NCI-H2227 treated with DMSO at 0.1 percent for 48 hours (cell line): ENCODE measurements at regions not wholly inside any gene's neighbourhood (a gene's known extent, or its start where the extent isn't known, plus 50 kb on each side); places are given as distances from the start of the nearest gene placed in this dataset.

Experiments used
- DNase-seq: peaks from one replicate; lab custom pipeline; 2025; lab: John Stamatoyannopoulos, UW

GRCh38 chr16:79543219-79543618 is 57.3 kb downstream of the MAF start:
- no peak for DNase-seq

- no peak for DNase-seq
Measured at GRCh38 chr16:79542237-79542774, 58.2 kb downstream of the MAF start.

- DNase-seq: no peak
Measured at GRCh38 chr16:79540825-79541595, 59.5 kb downstream of the MAF start.

- DNase-seq: no peak
Measured at GRCh38 chr16:79537584-79537983, 63.0 kb downstream of the MAF start.

- DNase-seq: no peak
Measured at GRCh38 chr16:79536958-79537357, 63.6 kb downstream of the MAF start.

GRCh38 chr16:79535130-79535529 is 65.4 kb downstream of the MAF start:
- DNase-seq: no peak

- DNase-seq: no peak
Measured at GRCh38 chr16:79534143-79534542, 66.4 kb downstream of the MAF start.

GRCh38 chr16:79533292-79533691 is 67.2 kb downstream of the MAF start:
- DNase-seq: no peak

GRCh38 chr16:79532785-79533184 is 67.8 kb downstream of the MAF start:
- DNase-seq: no peak

GRCh38 chr16:79532273-79532672 is 68.3 kb downstream of the MAF start:
- no peak for DNase-seq

- DNase-seq: no peak
Measured at GRCh38 chr16:79528338-79528737, 72.2 kb downstream of the MAF start.

- no peak for DNase-seq
Measured at GRCh38 chr16:79523971-79524370, 76.6 kb downstream of the MAF start.

- no peak for DNase-seq
Measured at GRCh38 chr16:79519448-79519847, 81.1 kb downstream of the MAF start.

GRCh38 chr16:79517156-79517555 is 83.4 kb downstream of the MAF start:
- DNase-seq: no peak

- DNase-seq: no peak
Measured at GRCh38 chr16:79510879-79511278, 89.7 kb downstream of the MAF start.

- DNase-seq: no peak
Measured at GRCh38 chr16:79509906-79510305, 90.6 kb downstream of the MAF start.

GRCh38 chr16:79509211-79509631 is 91.3 kb downstream of the MAF start:
- DNase-seq: peak; percentile 55

GRCh38 chr16:79508294-79508693 is 92.2 kb downstream of the MAF start:
- no peak for DNase-seq

- no peak for DNase-seq
Measured at GRCh38 chr16:79505344-79505743, 95.2 kb downstream of the MAF start.

GRCh38 chr16:79503511-79503910 is 97.0 kb downstream of the MAF start:
- no peak for DNase-seq

- DNase-seq: no peak
Measured at GRCh38 chr16:79501446-79501845, 99.1 kb downstream of the MAF start.

- DNase-seq: no peak
Measured at GRCh38 chr16:79500866-79501265, 99.7 kb downstream of the MAF start.

- DNase-seq: no peak
Measured at GRCh38 chr16:79500286-79500685, 100.3 kb downstream of the MAF start.

GRCh38 chr16:79498928-79499327 is 101.6 kb downstream of the MAF start:
- DNase-seq: no peak
